Lower lobe of right lung (tissue), 2 donors: ENCODE measurements at regions not wholly inside any gene's neighbourhood (a gene's known extent, or its start where the extent isn't known, plus 50 kb on each side); places are given as distances from the start of the nearest gene placed in this dataset.

Source experiments
- ATAC-seq, 2 donors: fragments of 200-7000 bp; cut with Tn5 transposase; one replicate each; pipeline ENCODE4 v1.9.1; 2020 to 2022; ENCODE audit warnings: mild to moderate bottlenecking in 2 of 2, moderate library complexity in 2 of 2
- DNase-seq: peaks from one replicate; pipeline ENCODE4 v3.0.0-alpha.2; 2020
- H3K27ac ChIP-seq: fragments of 200-600 bp; one replicate; pipeline ENCODE4 v1.8.0; 2022
- H3K27me3 ChIP-seq: fragments of 200-600 bp; one replicate; pipeline ENCODE4 v1.8.0; 2022; ENCODE audit warnings: low read depth
- H3K36me3 ChIP-seq: fragments of 200-600 bp; one replicate; pipeline ENCODE4 v1.8.0; 2022; ENCODE audit warnings: mild to moderate bottlenecking
- H3K4me1 ChIP-seq: fragments of 200-600 bp; one replicate; pipeline ENCODE4 v1.8.0; 2022
- H3K4me3 ChIP-seq: fragments of 200-600 bp; one replicate; pipeline ENCODE4 v1.8.0; 2022; ENCODE audit warnings: mild to moderate bottlenecking
- H3K9me3 ChIP-seq: fragments of 200-600 bp; one replicate; pipeline ENCODE4 v1.8.0; 2022
- CTCF ChIP-seq: fragments of 200-600 bp; IDR thresholded peaks from one replicate; pipeline ENCODE4 v1.8.0; 2022; ENCODE audit warnings: antibody characterized with exemption, mild to moderate bottlenecking
- intact Hi-C: fragments of 100-400 bp; cut with DNase I; formaldehyde crosslinking; loops from one replicate; pipeline ENCODE4 v1.11.0; 2022
- donor health status: DM: no; HTN: yes; CAD: no; lungs with severe emphysema.

GRCh38 chr4:97013309-97013708 is 1130.0 kb downstream of the STPG2 start:
- Histone ChIP-seq H3K4me3 (no peak overlapping the region), H3K36me3 (no peaks in the 10 kb centered on the region), H3K4me1 (no peaks in the 10 kb centered on the region), H3K9me3 (no peaks in the 10 kb centered on the region), H3K27me3 (no peaks in the 10 kb centered on the region), H3K27ac (no peak overlapping the region)
- DNase-seq (no peak), ATAC-seq (no peak)
- intact Hi-C loops, result no loop called here
- TF ChIP-seq CTCF, result no peak

- H3K27me3 ChIP-seq, result no peaks in the 10 kb centered on the region
- intact Hi-C loops, result no loop called here
- no peaks in the 10 kb centered on the region for H3K36me3 ChIP-seq
- DNase-seq, result no peak
- no peak for TF ChIP-seq CTCF
- no peak for ATAC-seq
- H3K9me3 ChIP-seq, result no peaks in the 10 kb centered on the region
- H3K4me1 ChIP-seq, result no peaks in the 10 kb centered on the region
- no peak overlapping the region for H3K27ac ChIP-seq
- no peak overlapping the region for H3K4me3 ChIP-seq
Observed at GRCh38 chr4:97013711-97014110, 1129.6 kb downstream of the STPG2 start.

GRCh38 chr4:97015301-97015700 is 1128.0 kb downstream of the STPG2 start:
- H3K27me3 ChIP-seq, result no peaks in the 10 kb centered on the region
- H3K4me3 ChIP-seq, result no peak overlapping the region
- no peaks in the 10 kb centered on the region for H3K36me3 ChIP-seq
- intact Hi-C loops, result no loop called here
- no peak for DNase-seq
- no peaks in the 10 kb centered on the region for H3K9me3 ChIP-seq
- TF ChIP-seq CTCF, result no peak
- no peak for ATAC-seq
- no peaks in the 10 kb centered on the region for H3K4me1 ChIP-seq
- no peak overlapping the region for H3K27ac ChIP-seq

GRCh38 chr4:97016186-97016907 is 1126.9 kb downstream of the STPG2 start:
- Histone ChIP-seq H3K36me3 (no peaks in the 10 kb centered on the region), H3K27me3 (no peaks in the 10 kb centered on the region), H3K9me3 (no peaks in the 10 kb centered on the region), H3K4me1 (no peaks in the 10 kb centered on the region), H3K27ac (no peak overlapping the region), H3K4me3 (no peak overlapping the region)
- ATAC-seq, result no peak
- intact Hi-C loops, result no loop called here
- no peak for DNase-seq
- TF ChIP-seq CTCF, result no peak

GRCh38 chr4:97027728-97028410 is 1115.4 kb downstream of the STPG2 start:
- H3K27me3 ChIP-seq, result no peaks in the 10 kb centered on the region
- no peaks in the 10 kb centered on the region for H3K9me3 ChIP-seq
- no peak for TF ChIP-seq CTCF

More at GRCh38 chr4:97027728-97028410, 1115.4 kb downstream of the STPG2 start:
- intact Hi-C loops, result no loop called here
- H3K27ac ChIP-seq, result no peak overlapping the region
- H3K4me1 ChIP-seq, result no peaks in the 10 kb centered on the region
- H3K36me3 ChIP-seq, result no peaks in the 10 kb centered on the region
- no peak for DNase-seq
- no peak overlapping the region for H3K4me3 ChIP-seq
- ATAC-seq, result no peak
